Endometrium (tissue), 2 donors: ENCODE measurements at regions not wholly inside any gene's neighbourhood (a gene's known extent, or its start where the extent isn't known, plus 50 kb on each side); places are given as distances from the start of the nearest gene placed in this dataset.

Source experiments
- FAIRE-seq: peaks from 2 replicates; lab custom pipeline; 2012; peaks lifted over from hg19 to GRCh38; lab: Jason Lieb, UNC
- donor health status: control.
- donor health status: control.

DNA sequence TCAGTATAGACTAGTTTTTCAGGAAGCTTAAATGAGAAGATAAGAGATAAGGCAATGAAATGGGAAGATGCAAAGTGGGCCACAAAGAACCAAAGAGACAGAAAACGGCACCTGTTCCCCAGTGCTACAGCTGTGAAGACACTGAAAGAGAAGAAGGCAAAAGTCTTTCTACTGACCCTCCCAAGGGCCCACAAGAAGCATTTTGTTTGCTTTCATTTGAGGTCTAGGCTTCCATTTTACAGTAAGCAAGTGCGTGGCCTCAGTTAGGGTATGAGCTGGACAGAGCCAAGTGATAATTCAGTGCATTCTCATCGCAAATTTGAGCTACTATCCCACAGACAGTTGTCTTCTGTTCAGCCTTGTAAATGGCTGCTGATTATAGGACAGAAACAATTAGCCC, 53.4 kb upstream of the STK17B start:
- FAIRE-seq: no peak

DNA sequence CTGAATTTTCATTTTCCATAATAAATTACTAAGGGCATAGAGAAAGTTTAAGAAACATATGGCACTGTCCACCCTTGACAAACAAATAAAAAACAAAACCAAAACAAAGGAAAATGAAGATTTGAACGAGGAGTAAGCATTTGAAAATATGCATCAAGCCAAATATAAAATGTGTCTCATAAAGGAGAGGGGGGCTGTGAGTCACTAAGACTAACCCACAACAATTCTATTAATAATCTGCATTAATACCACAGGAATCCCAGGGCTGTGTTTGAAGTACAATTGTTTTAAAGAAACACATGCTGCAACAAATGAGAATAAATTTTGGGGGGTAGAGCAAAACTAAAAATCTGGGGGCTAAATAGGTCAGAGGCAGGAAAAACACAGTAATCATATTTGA, 53.8 kb upstream of the STK17B start:
- FAIRE-seq: peak; percentile 92

DNA sequence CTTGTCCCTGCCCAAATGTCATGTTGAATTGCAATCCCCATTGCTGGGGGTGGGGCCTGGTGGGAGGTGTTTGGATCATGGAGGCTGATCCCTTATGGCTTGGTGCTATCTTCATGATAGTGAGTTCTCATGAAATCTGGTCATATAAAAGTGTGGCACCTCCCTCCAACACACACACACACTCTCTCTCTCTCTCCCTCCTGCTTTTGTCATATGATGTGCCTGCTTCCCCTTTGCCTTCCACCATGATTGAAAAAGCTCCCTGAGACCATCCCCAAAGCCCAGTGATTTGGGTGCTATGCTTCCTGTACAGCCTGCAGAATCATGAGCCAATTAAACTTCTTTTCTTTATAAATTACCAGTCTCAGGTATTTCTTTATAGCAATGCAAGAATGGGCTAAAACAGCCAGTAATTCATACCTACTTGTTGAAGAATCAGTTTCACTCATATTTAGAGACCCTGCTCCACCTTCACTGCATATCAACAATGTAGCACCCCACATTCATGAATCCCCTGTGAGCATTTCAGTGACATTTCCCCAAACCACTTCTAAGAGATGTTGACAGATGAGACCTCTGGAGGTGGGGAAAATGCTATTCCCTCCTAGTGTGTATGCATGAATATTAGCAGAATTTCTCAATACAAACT, 54.8 kb upstream of the STK17B start:
- no peak for FAIRE-seq

DNA sequence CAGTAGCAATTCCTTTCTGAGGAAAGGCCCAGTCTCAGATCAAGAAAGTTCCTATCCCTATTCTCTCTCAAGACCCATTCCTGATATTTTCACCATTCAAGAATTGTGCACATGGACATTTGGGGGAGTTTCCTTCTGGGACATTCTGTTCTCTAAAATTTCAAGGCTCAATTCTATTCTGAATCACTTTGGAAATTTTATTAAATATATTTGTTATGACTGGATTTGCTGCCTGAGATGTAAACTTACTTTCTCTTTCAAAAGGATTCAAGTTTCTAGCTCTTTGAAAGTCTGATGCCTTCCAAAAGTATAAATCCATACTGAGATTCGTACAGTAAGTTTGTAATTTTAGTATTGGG, 55.3 kb upstream of the STK17B start:
- FAIRE-seq: no peak

DNA sequence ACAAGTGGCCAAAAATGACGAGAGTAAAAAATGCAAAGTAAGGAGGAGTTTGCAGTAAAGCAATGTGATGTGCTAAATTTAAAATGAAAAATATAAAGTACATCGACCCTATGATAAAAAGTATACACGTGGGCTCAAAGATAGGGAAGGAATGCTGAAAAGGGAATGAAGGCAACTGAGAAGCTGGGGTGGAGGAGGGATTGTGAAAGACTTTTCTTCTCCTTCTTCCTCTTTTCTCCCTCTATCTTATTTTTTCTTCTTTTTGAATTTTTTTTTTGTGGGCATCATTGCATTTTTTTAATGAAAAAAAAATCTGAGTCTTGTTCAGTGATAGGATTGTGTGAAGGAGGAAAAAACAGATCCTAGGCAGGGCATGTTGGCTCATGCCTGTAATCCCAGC, 57.6 kb upstream of the STK17B start:
- no peak for FAIRE-seq

DNA sequence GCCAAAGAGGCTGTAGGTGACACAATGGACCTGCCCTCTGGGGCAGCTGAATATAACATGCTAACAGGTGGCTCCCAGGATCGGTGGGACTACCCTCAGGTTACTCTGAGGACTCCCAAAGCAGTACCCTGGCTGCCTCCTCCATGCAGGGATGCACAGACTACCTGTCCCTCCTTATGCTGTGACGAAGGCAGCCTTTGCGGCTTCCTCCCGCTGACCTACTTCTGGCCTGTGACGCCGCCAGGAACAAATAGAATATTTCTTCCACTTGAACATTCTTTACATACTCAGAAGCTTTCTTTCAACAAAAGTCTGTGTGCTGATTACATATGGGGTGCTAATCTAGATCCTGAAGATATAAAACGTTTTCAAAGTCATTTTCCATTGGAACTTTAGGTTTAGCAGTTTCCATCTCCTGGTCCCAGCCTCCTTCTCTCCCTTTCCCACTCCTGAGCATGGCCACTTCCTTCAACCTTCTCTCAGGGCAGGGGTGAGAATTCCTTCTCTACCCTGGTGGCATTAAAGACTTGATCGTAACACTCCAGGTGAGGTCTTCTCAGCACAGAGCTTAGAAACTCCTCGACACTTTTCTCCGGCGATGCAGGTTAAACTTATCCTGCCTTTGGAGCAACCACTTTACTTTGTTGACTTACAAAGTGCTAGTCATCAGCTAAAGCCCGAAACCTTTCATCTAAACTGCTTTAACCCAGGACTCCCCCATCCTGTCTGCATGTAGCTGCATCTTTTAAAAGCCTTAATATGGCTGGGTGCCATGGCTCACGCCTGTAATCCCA, 58.9 kb upstream of the STK17B start:
- no peak for FAIRE-seq

DNA sequence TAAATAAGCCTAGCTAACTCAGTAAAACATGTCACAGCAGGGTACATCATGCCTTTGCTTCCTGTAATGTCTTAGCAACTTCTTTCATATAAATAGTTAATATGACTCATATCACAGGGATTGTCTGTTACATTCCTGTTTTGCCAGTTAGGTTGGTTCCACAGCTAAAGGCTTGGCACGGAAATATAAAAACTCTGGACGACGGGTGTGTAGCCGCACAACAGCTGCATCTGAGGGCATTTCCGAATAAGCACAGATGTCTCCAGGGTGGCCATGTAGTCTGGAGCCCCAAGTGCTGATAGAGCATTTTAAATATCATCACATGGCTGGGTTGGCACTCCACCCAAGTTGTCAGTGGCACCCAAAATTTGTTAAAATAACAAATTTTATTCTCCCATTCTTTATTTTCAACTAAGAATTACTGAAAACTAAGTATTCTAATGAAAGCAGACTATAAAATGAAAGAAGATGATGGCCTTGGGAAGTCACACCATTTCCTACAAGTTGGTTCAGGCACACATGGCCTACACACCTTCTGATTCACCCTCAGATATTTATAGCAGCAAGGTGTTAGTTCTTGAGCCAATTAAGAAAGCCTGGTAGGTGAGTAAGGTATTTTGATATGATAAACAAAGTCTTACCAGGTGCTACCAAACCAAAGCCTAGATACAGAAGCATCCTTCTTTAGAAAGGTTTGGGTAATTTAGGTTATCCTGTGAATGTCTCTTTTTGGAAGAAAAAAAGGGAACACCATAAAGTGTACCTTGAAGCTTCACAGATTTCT, 61.8 kb upstream of the STK17B start:
- FAIRE-seq: no peak

DNA sequence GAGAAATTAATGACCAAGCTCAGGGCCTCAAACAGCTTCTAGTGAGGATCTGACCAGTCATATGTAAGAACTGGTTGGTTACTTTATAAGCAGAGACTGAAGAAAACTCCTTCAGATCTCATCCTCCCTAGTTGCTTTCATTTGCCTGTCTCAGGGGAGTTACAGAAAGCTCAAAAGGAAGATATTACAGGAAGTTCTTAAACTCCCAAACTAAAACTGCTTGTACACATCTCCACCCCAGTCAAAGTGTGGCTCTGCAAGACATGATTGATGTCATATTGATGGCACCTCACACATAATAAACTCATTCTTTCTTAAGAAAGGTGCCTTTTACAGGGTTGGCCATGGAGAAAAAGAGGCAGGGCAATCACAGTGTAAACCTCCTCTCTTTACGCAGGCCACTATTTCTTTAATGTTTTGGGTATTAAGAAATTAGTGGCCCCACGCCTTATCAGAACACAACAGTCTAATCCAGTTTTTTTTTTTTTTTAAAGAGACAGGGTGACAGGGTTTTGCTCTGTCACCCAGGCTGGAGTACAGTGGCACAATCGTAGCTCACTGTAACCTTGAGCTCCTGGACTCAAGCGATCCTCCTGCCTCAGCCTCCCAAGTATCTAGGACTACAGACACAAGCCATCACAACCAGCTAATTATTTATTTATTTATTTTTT, 62.6 kb upstream of the STK17B start:
- FAIRE-seq: no peak

DNA sequence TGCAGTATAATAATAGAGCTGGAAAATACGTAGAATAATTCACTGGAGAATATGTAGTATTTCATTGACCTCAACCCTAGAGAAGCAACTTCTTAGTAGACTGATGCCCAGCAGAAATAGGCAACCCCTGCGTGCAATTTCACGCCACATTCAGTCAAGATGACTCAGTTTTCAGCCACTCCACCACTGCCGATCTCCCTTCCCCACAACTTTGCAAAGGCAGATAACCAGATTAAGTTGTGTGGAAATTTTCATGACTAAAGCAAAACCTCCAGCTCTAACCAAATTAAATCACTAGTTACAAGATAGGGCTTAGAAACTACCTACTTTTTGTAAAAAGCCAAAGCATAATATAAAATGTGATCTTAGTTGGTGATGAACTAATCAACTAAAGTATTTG, 63.3 kb upstream of the STK17B start:
- no peak for FAIRE-seq

DNA sequence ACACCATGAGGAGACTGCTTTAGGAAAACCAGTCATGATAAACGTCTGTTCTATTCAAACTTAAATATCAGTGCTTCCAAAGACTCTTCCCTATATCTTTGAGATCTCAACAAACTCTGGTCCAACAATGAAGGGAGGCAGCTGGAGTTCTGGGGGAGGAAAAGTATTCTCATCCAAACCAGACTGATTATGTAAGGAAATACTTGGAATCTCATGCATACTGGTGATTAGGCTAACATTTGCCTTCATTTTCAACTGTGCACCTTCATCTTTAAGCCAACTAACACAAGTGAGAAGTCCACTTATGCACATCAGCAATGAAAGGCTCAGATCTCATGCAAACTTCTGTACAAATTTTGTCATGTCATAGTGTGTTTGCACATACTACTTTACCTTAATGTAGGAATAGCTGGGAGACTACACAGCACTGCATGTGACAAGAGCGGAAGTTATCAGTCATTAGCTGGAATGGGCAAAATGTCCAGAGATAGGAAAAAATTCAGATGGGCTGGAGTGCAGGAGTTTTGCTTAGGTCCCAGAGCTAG, 67.5 kb upstream of the STK17B start:
- no peak for FAIRE-seq

DNA sequence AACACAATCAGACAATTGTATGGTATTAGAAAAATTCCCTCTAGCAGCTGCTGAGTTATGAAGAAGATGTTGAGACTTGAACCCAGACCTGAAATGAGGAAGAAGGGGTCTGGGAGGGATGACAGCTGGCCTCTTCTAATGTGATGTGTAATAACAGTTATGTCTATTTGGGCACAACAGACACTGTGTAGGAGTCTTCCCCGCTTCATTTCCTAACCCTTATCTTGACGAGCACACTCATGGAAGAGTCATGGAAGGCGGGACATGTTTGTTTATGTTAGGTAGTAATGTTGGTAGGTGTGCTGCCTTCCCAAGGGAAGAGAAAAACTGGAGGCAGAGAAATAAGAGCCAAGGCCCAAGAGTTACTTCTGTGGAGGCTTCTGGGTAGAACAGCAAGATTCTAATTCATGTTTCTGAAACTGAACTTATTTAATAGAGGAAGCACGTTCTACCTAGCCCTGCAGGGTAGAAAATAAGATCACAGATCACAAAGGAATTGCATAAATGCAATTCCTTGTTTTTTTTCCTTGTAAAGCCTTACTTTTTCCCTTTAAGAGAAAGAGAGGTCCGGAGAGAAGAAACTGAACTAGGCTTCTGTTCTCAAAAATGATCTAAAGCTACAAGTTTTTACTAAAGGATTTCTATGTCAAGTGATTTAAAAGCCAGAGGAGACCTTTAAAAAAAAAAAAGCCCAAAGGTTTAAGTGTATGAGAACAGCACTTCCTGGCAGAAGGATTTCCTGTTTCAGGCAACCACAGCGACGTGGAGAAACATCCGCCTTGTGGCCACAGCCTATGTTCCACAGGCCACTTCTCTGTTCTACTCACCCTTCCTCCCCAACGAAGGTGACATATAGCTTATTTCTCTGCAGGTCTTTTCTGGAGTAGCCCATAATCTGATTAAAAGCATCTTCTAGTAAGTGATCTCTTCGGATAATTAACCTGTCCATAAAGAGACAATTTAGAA, 68.5 kb upstream of the STK17B start:
- no peak for FAIRE-seq

DNA sequence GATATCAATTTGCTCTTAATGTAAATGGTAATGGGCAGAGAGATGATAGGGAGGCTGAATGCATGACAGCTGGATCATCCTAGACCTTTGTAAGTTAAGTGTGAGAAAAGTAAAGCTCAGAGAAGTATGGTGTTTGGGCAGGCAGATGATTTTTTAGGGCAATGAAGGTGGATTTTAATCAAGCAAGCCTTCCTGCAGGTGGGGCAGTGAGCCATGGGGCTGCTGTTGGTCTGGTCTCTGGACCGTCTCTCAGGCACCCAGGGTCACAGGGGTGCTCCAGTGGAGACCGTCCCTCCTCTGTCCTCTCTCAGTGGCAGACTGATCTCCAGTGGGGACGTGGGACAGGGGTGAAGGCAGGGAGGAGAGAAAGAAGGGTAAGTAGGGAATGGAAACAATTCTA, 69.8 kb upstream of the STK17B start:
- FAIRE-seq: no peak

DNA sequence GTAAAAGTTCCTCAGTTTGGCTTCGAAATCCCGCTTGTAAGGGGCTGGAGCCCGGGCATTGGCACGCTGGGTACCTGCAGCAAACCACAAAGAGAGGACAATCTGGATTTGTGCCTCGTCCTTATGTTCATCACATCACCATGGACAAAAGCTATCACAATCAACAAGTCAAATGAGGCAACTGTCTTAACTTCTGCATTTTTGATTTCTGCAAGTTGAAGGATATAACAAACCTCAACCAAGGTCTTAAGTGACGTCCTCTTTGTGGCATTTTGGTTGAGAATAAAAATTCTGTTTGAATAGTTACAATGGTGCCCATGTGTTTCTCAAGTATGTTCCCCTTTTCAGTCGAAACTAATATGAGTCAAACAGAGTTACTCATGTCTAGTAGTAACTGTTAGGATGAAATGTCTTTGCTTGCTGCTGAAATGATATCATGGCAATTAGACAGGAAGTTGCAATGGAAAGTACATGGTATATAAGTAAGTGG, 70.8 kb upstream of the STK17B start:
- no peak for FAIRE-seq

DNA sequence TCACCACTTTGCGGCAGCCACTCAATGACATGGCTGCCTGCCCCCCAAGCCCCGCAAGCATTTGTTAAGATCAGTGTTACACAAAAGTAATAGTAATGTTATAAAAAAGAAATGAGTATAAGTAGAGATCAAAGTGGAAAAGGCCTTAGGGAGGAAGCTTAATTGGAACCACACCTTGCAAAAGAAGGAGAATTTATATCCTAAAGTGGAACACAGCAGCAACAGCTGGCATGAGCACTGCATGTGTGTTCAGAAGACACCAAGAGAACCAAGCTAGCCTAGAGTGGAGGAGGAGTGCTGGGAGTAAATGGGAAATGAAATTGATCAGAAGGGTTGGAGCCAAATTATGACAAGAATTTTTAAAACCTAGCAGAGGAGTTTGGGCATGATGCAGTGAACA, 73.1 kb upstream of the STK17B start:
- no peak for FAIRE-seq

DNA sequence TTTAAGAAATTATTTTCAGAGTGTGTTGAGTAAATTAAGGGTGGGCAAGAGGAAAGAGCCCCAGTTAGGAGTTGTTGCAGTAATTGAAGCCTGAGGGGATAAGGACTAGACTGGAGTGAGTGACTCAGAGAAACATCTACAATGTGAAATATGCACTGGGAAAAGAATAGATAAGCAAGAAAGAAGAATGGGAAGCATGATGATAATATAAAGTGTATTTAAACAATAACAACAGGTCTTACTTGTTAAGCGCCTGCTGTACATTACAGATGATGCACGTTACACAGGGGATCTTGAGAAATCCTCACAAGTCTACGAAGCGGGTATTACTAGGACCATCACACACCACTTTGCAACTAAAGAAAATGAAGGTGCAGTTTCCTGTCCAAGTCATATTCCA, 73.6 kb upstream of the STK17B start:
- FAIRE-seq: no peak

DNA sequence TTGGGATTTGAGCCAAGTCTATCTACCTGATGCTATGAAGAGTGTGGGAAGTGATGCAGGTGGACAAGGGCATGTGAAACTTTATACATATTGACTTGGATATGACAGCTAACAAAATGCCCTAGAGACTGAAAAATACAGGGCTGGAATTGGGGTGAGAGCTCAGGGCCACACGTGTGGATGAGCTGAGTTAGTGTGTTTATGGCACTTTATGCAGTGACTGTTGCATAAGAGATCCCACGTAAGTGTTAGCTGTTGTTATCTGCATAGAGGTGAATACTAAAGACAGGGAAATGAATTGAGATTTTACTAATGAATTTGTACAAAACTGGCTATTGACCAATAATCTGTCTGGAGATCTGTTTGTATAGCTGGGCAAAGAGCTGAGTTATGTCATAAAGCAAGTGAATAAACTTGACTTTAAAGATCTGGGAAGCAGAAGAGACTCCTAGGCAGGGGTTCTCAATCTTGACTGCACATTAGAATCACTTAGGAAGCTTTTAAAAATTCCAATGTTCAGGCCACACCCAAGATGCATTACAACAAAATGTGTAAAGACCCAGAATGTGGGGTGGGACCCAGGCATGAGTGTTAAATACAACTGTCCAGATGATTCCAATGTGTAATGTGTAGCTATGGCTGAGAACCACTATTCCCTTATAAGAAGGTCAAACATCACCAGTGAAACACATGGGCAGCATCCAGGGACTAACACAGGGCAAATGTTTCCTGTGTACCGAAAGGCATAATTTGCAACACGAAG, 74.2 kb upstream of the STK17B start:
- FAIRE-seq: no peak

DNA sequence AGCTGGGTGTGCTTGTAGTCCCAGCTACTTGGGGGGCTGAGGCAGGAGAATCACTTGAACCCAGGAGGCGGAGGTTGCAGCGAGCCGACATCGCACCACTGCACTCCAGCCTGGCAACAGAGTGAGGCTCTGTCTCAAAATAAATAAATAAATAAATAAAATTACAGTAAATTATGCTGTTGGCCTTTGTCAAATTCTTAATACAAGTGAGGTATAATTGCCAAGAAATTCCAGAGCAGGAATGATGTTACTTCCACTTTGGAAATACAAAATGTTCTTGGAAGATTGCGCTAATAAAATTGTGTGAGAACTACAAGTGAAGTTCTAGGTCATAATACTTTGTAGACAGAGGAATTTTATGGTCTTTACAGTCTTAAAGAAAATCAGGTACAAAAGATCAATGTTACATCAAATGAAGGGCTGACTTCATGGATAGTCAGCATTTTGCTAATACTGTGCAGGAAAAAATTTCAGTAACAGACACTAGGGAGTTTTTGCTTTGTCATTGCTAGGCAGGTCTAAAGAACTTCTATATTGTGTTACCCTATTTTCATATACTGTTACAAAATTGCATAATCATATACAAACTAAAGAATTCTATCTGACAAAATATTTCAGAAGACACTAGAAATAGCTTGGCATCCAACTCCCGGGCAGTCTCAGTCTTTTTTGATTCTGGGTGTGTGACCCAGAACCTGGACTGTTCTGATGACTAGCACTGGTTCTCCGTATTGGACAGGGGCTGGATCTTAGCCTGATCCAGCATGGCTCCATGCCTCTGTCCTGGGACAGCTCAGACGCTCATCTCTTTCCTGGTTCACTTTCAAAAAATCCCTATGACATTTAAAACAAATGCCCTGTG, 76.0 kb upstream of the STK17B start:
- FAIRE-seq: no peak

DNA sequence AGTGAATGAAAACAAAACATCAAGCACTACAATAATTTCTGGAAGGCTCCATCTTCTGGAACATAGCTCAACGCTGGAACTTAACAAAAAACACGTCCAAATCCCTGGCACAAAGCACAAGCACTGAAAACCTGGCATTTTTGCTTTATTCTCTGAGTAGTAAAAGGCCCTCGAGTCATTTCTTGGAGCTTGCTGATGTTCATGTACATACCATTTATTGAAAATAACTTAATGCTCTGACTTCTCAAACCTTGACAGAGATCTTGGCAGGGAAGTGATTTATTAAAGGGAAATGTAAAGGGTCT, 76.5 kb upstream of the STK17B start:
- no peak for FAIRE-seq

DNA sequence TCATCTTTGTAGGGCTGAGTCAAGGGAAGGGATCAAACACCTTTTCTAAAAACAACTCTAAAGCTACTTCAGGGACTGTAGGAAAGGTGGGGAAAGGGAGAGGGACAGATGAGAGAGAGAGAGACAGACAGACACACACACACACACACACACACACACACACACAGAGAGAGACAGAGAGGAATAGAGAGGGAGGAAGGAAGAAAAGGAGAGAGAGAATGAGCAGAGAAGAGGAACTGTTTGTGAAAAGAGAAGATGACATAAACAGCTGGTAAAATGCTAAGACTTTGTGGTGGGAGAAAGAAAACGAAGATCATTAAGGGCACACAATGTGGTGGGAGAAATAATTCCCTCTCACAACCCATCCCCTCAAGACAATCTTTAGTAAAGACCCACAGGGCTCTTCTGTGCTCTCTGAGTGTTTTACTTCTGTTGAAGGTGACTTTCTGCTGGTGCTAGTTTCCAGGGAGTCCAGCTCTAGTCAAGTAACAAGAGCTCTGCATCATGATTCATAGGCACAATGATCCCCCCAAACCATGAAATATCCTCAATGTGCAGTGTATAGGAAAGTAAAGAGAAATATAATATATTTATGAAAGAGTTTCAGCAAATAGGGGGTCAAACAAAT, 77.2 kb upstream of the STK17B start:
- FAIRE-seq: no peak
